ENCODE measurements at regions not wholly inside any gene's neighbourhood (a gene's known extent, or its start where the extent isn't known, plus 50 kb on each side); places are given as distances from the start of the nearest gene placed in this dataset.
"Not testable (repeated sequence)": the region's sequence is repeated elsewhere in the genome, so short reads cannot be mapped to it uniquely, and the experiment has no call there.

- POLR2A ChIA-PET, result no interaction called here
- H3K9me3 ChIP-seq (ENCODE audit: control insufficient read depth, insufficient read depth, low read length), result no peaks in the 10 kb centered on the region
- CTCF ChIA-PET, result interaction anchor here (0.6 to 1.9 kb wide), 6 partner anchors 11 to 1611 kb away, joined by 3 to 8 read pairs (median 4); no protein-coding TSS in a partner anchor
- no peak overlapping the region for H3K27ac ChIP-seq (ENCODE audit: low read depth, low read length)
- no peak for DNase-seq (ENCODE audit: low read depth, low spot score)
- no peaks in the 10 kb centered on the region for H3K27me3 ChIP-seq (ENCODE audit: control insufficient read depth, insufficient read depth, low read length)
- no peak overlapping the region for H3K4me3 ChIP-seq (ENCODE audit: low read depth, low read length)
- TF ChIP-seq, protein P1, sequence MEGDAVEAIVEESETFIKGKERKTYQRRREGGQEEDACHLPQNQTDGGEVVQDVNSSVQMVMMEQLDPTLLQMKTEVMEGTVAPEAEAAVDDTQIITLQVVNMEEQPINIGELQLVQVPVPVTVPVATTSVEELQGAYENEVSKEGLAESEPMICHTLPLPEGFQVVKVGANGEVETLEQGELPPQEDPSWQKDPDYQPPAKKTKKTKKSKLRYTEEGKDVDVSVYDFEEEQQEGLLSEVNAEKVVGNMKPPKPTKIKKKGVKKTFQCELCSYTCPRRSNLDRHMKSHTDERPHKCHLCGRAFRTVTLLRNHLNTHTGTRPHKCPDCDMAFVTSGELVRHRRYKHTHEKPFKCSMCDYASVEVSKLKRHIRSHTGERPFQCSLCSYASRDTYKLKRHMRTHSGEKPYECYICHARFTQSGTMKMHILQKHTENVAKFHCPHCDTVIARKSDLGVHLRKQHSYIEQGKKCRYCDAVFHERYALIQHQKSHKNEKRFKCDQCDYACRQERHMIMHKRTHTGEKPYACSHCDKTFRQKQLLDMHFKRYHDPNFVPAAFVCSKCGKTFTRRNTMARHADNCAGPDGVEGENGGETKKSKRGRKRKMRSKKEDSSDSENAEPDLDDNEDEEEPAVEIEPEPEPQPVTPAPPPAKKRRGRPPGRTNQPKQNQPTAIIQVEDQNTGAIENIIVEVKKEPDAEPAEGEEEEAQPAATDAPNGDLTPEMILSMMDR (IDR thresholded peaks at IDR 0.05; ENCODE audit: low read depth, low read length), result no peak
Measured at GRCh38 chr1:66468722-66469121, 65.2 kb upstream of the SGIP1 start.

- TF ChIP-seq, protein P1 (IDR thresholded peaks at IDR 0.05; ENCODE audit: low read depth, low read length), result no peak
- CTCF ChIA-PET, result interaction anchor here (3.9 kb wide), 1 partner anchor 28 kb away, joined by 22 read pairs; no protein-coding TSS in a partner anchor
- POLR2A ChIA-PET, result no interaction called here
- no peaks in the 10 kb centered on the region for H3K27me3 ChIP-seq (ENCODE audit: control insufficient read depth, insufficient read depth, low read length)
- no peak for DNase-seq (ENCODE audit: low read depth, low spot score)
- no peak overlapping the region for H3K4me3 ChIP-seq (ENCODE audit: low read depth, low read length)
- H3K9me3 ChIP-seq (ENCODE audit: control insufficient read depth, insufficient read depth, low read length), result peaks cover 5% of the 10 kb centered on the region
- H3K27ac ChIP-seq (ENCODE audit: low read depth, low read length), result no peak overlapping the region
Measured at GRCh38 chr1:66475940-66476339, 58.0 kb upstream of the SGIP1 start.

DNA sequence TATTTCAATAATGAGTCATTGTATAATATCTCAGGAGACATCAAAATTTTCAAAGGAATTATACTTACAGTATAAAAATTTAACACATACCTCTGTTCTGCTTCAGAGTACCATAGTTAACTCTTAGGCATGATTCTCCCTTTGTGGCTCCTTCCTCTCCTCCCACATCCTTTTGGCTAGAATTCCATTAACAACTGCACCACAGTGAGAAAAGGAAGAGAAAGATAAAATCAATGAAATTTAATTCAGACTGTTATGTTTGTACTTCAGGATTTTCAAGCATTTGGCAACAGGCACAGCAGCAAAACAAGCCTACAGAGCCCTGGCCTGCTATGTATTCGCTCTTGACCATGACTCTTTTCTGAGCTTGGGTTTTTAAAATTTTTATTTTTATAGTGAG, 57.2 kb upstream of the SGIP1 start:
- Histone ChIP-seq H3K9me3 (ENCODE audit: control insufficient read depth, insufficient read depth, low read length) (peaks cover 5% of the 10 kb centered on the region), H3K27ac (ENCODE audit: low read depth, low read length) (no peak overlapping the region), H3K4me3 (ENCODE audit: low read depth, low read length) (no peak overlapping the region), H3K27me3 (ENCODE audit: control insufficient read depth, insufficient read depth, low read length) (no peaks in the 10 kb centered on the region)
- ChIA-PET POLR2A (no interaction called here), CTCF (interaction anchor here (0.9 to 3.9 kb wide), 2 partner anchors 27 to 31 kb away, joined by 3 to 22 read pairs; no protein-coding TSS in a partner anchor)
- no peak for DNase-seq (ENCODE audit: low read depth, low spot score)
- TF ChIP-seq, protein P1 (IDR thresholded peaks at IDR 0.05; ENCODE audit: low read depth, low read length), result no peak

GRCh38 chr1:66478116-66478515, 55.8 kb upstream of the SGIP1 start:
- no peak for DNase-seq (ENCODE audit: low read depth, low spot score)
- no peaks in the 10 kb centered on the region for H3K27me3 ChIP-seq (ENCODE audit: control insufficient read depth, insufficient read depth, low read length)
- peaks cover 5% of the 10 kb centered on the region for H3K9me3 ChIP-seq (ENCODE audit: control insufficient read depth, insufficient read depth, low read length)
- H3K27ac ChIP-seq (ENCODE audit: low read depth, low read length), result no peak overlapping the region
- POLR2A ChIA-PET, result no interaction called here
- H3K4me3 ChIP-seq (ENCODE audit: low read depth, low read length), result no peak overlapping the region
- CTCF ChIA-PET, result interaction anchor here (1.1 to 3.9 kb wide), 3 partner anchors 13 to 28 kb away, joined by 3 to 22 read pairs (median 3); no protein-coding TSS in a partner anchor
- TF ChIP-seq, protein P1 (IDR thresholded peaks at IDR 0.05; ENCODE audit: low read depth, low read length), result no peak

DNA sequence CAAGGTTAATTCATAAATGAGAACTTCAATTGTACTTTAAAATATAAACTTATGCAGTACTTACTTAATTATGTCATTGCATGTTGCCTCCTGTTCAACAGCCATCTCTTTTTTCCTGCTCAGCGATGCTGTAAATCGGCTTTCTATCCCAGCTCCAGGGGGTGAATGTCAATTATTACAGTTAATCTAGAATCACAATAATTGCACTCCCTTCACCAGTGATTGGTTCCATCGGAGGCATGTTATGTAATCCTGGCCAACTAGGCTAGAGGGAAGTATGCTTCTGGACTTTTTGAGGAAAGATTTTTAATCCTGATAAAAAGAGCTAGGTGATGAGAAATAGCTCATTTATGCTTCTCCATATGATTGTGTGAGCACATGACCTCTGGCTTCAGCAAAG, 53.8 kb upstream of the SGIP1 start:
- CTCF ChIA-PET, result interaction anchor here (1.5 to 1.7 kb wide), 2 partner anchors 10 to 24 kb away, joined by 4 to 5 read pairs; no protein-coding TSS in a partner anchor
- peaks cover 5% of the 10 kb centered on the region for H3K9me3 ChIP-seq (ENCODE audit: control insufficient read depth, insufficient read depth, low read length)
- TF ChIP-seq, protein P1 (IDR thresholded peaks at IDR 0.05; ENCODE audit: low read depth, low read length), result no peak
- POLR2A ChIA-PET, result no interaction called here
- no peak overlapping the region for H3K4me3 ChIP-seq (ENCODE audit: low read depth, low read length)
- H3K27me3 ChIP-seq (ENCODE audit: control insufficient read depth, insufficient read depth, low read length), result no peaks in the 10 kb centered on the region
- no peak overlapping the region for H3K27ac ChIP-seq (ENCODE audit: low read depth, low read length)
- no peak for DNase-seq (ENCODE audit: low read depth, low spot score)

DNA sequence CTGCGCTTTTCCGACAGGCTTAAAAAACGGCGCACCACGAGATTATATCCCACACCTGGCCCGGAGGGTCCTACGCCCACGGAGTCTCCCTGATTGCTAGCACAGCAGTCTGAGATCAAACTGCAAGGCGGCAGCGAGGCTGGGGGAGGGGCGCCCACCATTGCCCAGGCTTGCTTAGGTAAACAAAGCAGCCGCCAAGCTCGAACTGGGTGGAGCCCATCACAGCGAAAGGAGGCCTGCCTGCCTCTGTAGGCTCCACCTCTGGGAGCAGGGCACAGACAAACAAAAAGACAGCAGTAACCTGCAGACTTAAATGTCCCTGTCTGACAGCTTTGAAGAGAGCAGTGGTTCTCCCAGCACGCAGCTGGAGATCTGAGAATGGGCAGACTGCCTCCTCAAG, 52.7 kb upstream of the SGIP1 start:
- H3K27ac ChIP-seq (ENCODE audit: low read depth, low read length); H3K4me3 ChIP-seq (ENCODE audit: low read depth, low read length); H3K27me3 ChIP-seq (ENCODE audit: control insufficient read depth, insufficient read depth, low read length); CTCF ChIA-PET; POLR2A ChIA-PET; DNase-seq (ENCODE audit: low read depth, low spot score); H3K9me3 ChIP-seq (ENCODE audit: control insufficient read depth, insufficient read depth, low read length): not testable (repeated sequence)

All from AG04450 (cell line).